Glutamatergic neuron (in vitro differentiated cells): ENCODE measurements at regions not wholly inside any gene's neighbourhood (a gene's known extent, or its start where the extent isn't known, plus 50 kb on each side); places are given as distances from the start of the nearest gene placed in this dataset.
"Not testable (repeated sequence)": the region's sequence is repeated elsewhere in the genome, so short reads cannot be mapped to it uniquely, and the experiment has no call there.

Experiments
- DNase-seq: peaks from one replicate; pipeline ENCODE4 v3.0.0; 2022
- H3K27ac Mint-ChIP-seq: one replicate; pipeline ENCODE4 v1.8.0; 2020; ENCODE audit warnings: mild to moderate bottlenecking, mixed read lengths, inconsistent platforms; ENCODE audit not compliant: unreplicated experiment
- H3K27me3 Mint-ChIP-seq: one replicate; pipeline ENCODE4 v1.8.0; 2020; ENCODE audit warnings: mild to moderate bottlenecking, moderate library complexity, mixed read lengths, inconsistent platforms; ENCODE audit not compliant: unreplicated experiment
- H3K36me3 Mint-ChIP-seq: one replicate; pipeline ENCODE4 v1.8.0; 2020; ENCODE audit warnings: mild to moderate bottlenecking, mixed read lengths, inconsistent platforms; ENCODE audit not compliant: unreplicated experiment
- H3K4me1 Mint-ChIP-seq: one replicate; pipeline ENCODE4 v1.8.0; 2020; ENCODE audit warnings: mild to moderate bottlenecking, low read depth, mixed read lengths, inconsistent platforms; ENCODE audit not compliant: unreplicated experiment
- H3K4me3 Mint-ChIP-seq: one replicate; pipeline ENCODE4 v1.8.0; 2020; ENCODE audit warnings: mild to moderate bottlenecking, mixed read lengths, inconsistent platforms; ENCODE audit not compliant: unreplicated experiment
- H3K9me3 Mint-ChIP-seq: one replicate; pipeline ENCODE4 v1.8.0; 2020; ENCODE audit warnings: mild to moderate bottlenecking, moderate library complexity, mixed read lengths, inconsistent platforms; ENCODE audit not compliant: unreplicated experiment
- CTCF ChIP-seq: fragments of 200-600 bp; sonication (generic); IDR thresholded peaks from one replicate; pipeline ENCODE4 v1.5.0; 2021; ENCODE audit not compliant: partially characterized antibody, unreplicated experiment

- DNase-seq = no peak
- Mint-ChIP-seq H3K4me1 (no peaks in the 10 kb centered on the region), H3K4me3 (no peak overlapping the region), H3K27me3 (no peaks in the 10 kb centered on the region), H3K9me3 (peaks cover 1% of the 10 kb centered on the region), H3K36me3 (no peaks in the 10 kb centered on the region), H3K27ac (no peak overlapping the region)
- TF ChIP-seq CTCF = no peak
Observed at GRCh38 chr18:22710673-22711191, 222.4 kb upstream of the RBBP8 start.

GRCh38 chr18:22711192-22711685, 221.9 kb upstream of the RBBP8 start:
- H3K27ac Mint-ChIP-seq = no peak overlapping the region
- no peaks in the 10 kb centered on the region for H3K4me1 Mint-ChIP-seq
- TF ChIP-seq CTCF = no peak
- H3K9me3 Mint-ChIP-seq = peaks cover 1% of the 10 kb centered on the region
- H3K4me3 Mint-ChIP-seq = no peak overlapping the region
- DNase-seq = peak; percentile 41
- H3K36me3 Mint-ChIP-seq = no peaks in the 10 kb centered on the region
- no peaks in the 10 kb centered on the region for H3K27me3 Mint-ChIP-seq

GRCh38 chr18:22713511-22713910, 219.6 kb upstream of the RBBP8 start:
- Mint-ChIP-seq H3K4me3 (no peak overlapping the region), H3K36me3 (no peaks in the 10 kb centered on the region), H3K4me1 (no peaks in the 10 kb centered on the region), H3K9me3 (peaks cover 1% of the 10 kb centered on the region), H3K27ac (no peak overlapping the region), H3K27me3 (no peaks in the 10 kb centered on the region)
- TF ChIP-seq CTCF = no peak
- DNase-seq = no peak

- not testable (repeated sequence) for DNase-seq, H3K9me3 Mint-ChIP-seq, H3K4me3 Mint-ChIP-seq, H3K36me3 Mint-ChIP-seq, H3K4me1 Mint-ChIP-seq, H3K27ac Mint-ChIP-seq, H3K27me3 Mint-ChIP-seq
Observed at GRCh38 chr18:22717536-22717935, 215.6 kb upstream of the RBBP8 start.

GRCh38 chr18:22723221-22723620, 209.9 kb upstream of the RBBP8 start:
- Mint-ChIP-seq H3K27me3 (no peaks in the 10 kb centered on the region), H3K36me3 (no peaks in the 10 kb centered on the region), H3K9me3 (no peaks in the 10 kb centered on the region), H3K27ac (no peak overlapping the region), H3K4me1 (no peaks in the 10 kb centered on the region), H3K4me3 (no peak overlapping the region)
- DNase-seq = no peak
- no peak for TF ChIP-seq CTCF

GRCh38 chr18:22723773-22724172, 209.4 kb upstream of the RBBP8 start:
- Mint-ChIP-seq H3K36me3 (no peaks in the 10 kb centered on the region), H3K4me3 (no peak overlapping the region), H3K27ac (no peak overlapping the region)

More at GRCh38 chr18:22723773-22724172, 209.4 kb upstream of the RBBP8 start:
- no peak for TF ChIP-seq CTCF
- Mint-ChIP-seq H3K4me1 (no peaks in the 10 kb centered on the region), H3K9me3 (no peaks in the 10 kb centered on the region), H3K27me3 (no peaks in the 10 kb centered on the region)
- DNase-seq = no peak
